Glutamatergic neuron (in vitro differentiated cells): ENCODE measurements at regions not wholly inside any gene's neighbourhood (a gene's known extent, or its start where the extent isn't known, plus 50 kb on each side); places are given as distances from the start of the nearest gene placed in this dataset.
"Not testable (repeated sequence)": the region's sequence is repeated elsewhere in the genome, so short reads cannot be mapped to it uniquely, and the experiment has no call there.

Experiments used
- DNase-seq: peaks from one replicate; pipeline ENCODE4 v3.0.0; 2022
- H3K27ac Mint-ChIP-seq: one replicate; pipeline ENCODE4 v1.8.0; 2020; ENCODE audit warnings: mild to moderate bottlenecking, mixed read lengths, inconsistent platforms; ENCODE audit not compliant: unreplicated experiment
- H3K27me3 Mint-ChIP-seq: one replicate; pipeline ENCODE4 v1.8.0; 2020; ENCODE audit warnings: mild to moderate bottlenecking, moderate library complexity, mixed read lengths, inconsistent platforms; ENCODE audit not compliant: unreplicated experiment
- H3K36me3 Mint-ChIP-seq: one replicate; pipeline ENCODE4 v1.8.0; 2020; ENCODE audit warnings: mild to moderate bottlenecking, mixed read lengths, inconsistent platforms; ENCODE audit not compliant: unreplicated experiment
- H3K4me1 Mint-ChIP-seq: one replicate; pipeline ENCODE4 v1.8.0; 2020; ENCODE audit warnings: mild to moderate bottlenecking, low read depth, mixed read lengths, inconsistent platforms; ENCODE audit not compliant: unreplicated experiment
- H3K4me3 Mint-ChIP-seq: one replicate; pipeline ENCODE4 v1.8.0; 2020; ENCODE audit warnings: mild to moderate bottlenecking, mixed read lengths, inconsistent platforms; ENCODE audit not compliant: unreplicated experiment
- H3K9me3 Mint-ChIP-seq: one replicate; pipeline ENCODE4 v1.8.0; 2020; ENCODE audit warnings: mild to moderate bottlenecking, moderate library complexity, mixed read lengths, inconsistent platforms; ENCODE audit not compliant: unreplicated experiment
- CTCF ChIP-seq: fragments of 200-600 bp; sonication (generic); IDR thresholded peaks from one replicate; pipeline ENCODE4 v1.5.0; 2021; ENCODE audit not compliant: partially characterized antibody, unreplicated experiment

GRCh38 chr5:112049738-112050137, 292.7 kb upstream of the NREP start:
- no peak for TF ChIP-seq CTCF
- no peak overlapping the region for H3K4me3 Mint-ChIP-seq
- peaks cover 6% of the 10 kb centered on the region for H3K4me1 Mint-ChIP-seq
- peaks cover 1% of the 10 kb centered on the region for H3K27me3 Mint-ChIP-seq
- peaks cover 9% of the 10 kb centered on the region for H3K9me3 Mint-ChIP-seq
- H3K36me3 Mint-ChIP-seq: peaks cover 22% of the 10 kb centered on the region
- no peak overlapping the region for H3K27ac Mint-ChIP-seq
- DNase-seq: no peak

- TF ChIP-seq CTCF: no peak
- H3K4me1 Mint-ChIP-seq: no peaks in the 10 kb centered on the region
- H3K27ac Mint-ChIP-seq: no peak overlapping the region
- H3K9me3 Mint-ChIP-seq: peaks cover 1% of the 10 kb centered on the region
- no peak for DNase-seq
- no peaks in the 10 kb centered on the region for H3K36me3 Mint-ChIP-seq
- no peak overlapping the region for H3K4me3 Mint-ChIP-seq
- H3K27me3 Mint-ChIP-seq: peaks cover 5% of the 10 kb centered on the region
These were observed 279.2 kb upstream of the NREP start for GRCh38 chr5:112036206-112036605.

GRCh38 chr5:112034421-112034979, 277.5 kb upstream of the NREP start:
- DNase-seq: no peak
- no peaks in the 10 kb centered on the region for H3K36me3 Mint-ChIP-seq
- no peaks in the 10 kb centered on the region for H3K9me3 Mint-ChIP-seq
- no peaks in the 10 kb centered on the region for H3K4me1 Mint-ChIP-seq
- H3K27ac Mint-ChIP-seq: no peak overlapping the region
- TF ChIP-seq CTCF: no peak
- no peak overlapping the region for H3K4me3 Mint-ChIP-seq
- H3K27me3 Mint-ChIP-seq: peaks cover 3% of the 10 kb centered on the region

GRCh38 chr5:112026879-112027278, 269.9 kb upstream of the NREP start:
- H3K27me3 Mint-ChIP-seq, H3K4me3 Mint-ChIP-seq, DNase-seq, H3K36me3 Mint-ChIP-seq, H3K4me1 Mint-ChIP-seq, H3K9me3 Mint-ChIP-seq, H3K27ac Mint-ChIP-seq: not testable (repeated sequence)

GRCh38 chr5:112025757-112026156, 268.8 kb upstream of the NREP start:
- no peaks in the 10 kb centered on the region for H3K9me3 Mint-ChIP-seq
- no peak for TF ChIP-seq CTCF
- no peaks in the 10 kb centered on the region for H3K4me1 Mint-ChIP-seq
- H3K27me3 Mint-ChIP-seq: no peaks in the 10 kb centered on the region
- DNase-seq: no peak
- no peaks in the 10 kb centered on the region for H3K36me3 Mint-ChIP-seq
- no peak overlapping the region for H3K4me3 Mint-ChIP-seq
- H3K27ac Mint-ChIP-seq: no peak overlapping the region
